Osteocyte (in vitro differentiated cells): ENCODE measurements at regions not wholly inside any gene's neighbourhood (a gene's known extent, or its start where the extent isn't known, plus 50 kb on each side); places are given as distances from the start of the nearest gene placed in this dataset.

Source experiments
- DNase-seq: peaks from one replicate; pipeline ENCODE4 v3.0.0; 2021; ENCODE audit warnings: mixed read lengths; ENCODE audit not compliant: unreplicated experiment; ENCODE audit errors: extremely low spot score
- H3K27ac Mint-ChIP-seq: one replicate; pipeline ENCODE4 v1.8.0; 2021; ENCODE audit warnings: mild to moderate bottlenecking, mixed read lengths; ENCODE audit not compliant: unreplicated experiment
- H3K27me3 Mint-ChIP-seq: one replicate; pipeline ENCODE4 v1.8.0; 2021; ENCODE audit warnings: mixed read lengths; ENCODE audit not compliant: unreplicated experiment
- H3K36me3 Mint-ChIP-seq: one replicate; pipeline ENCODE4 v1.8.0; 2021; ENCODE audit warnings: mixed read lengths; ENCODE audit not compliant: unreplicated experiment
- H3K4me1 Mint-ChIP-seq: one replicate; pipeline ENCODE4 v1.8.0; 2021; ENCODE audit warnings: mixed read lengths; ENCODE audit not compliant: unreplicated experiment
- H3K4me3 Mint-ChIP-seq: one replicate; pipeline ENCODE4 v1.8.0; 2021; ENCODE audit warnings: mild to moderate bottlenecking, moderate library complexity, mixed read lengths; ENCODE audit not compliant: unreplicated experiment
- H3K9me3 Mint-ChIP-seq: one replicate; pipeline ENCODE4 v1.8.0; 2021; ENCODE audit warnings: mixed read lengths; ENCODE audit not compliant: unreplicated experiment
- CTCF ChIP-seq: fragments of 200-600 bp; sonication (generic); IDR thresholded peaks from 2 replicates; pipeline ENCODE4 v1.5.0; 2021; ENCODE audit warnings: antibody characterized with exemption, mild to moderate bottlenecking, moderate library complexity

- no peak for DNase-seq
- Mint-ChIP-seq H3K9me3 (peaks cover 16% of the 10 kb centered on the region), H3K27me3 (peaks cover 3% of the 10 kb centered on the region), H3K27ac (no peak overlapping the region), H3K36me3 (peaks cover 3% of the 10 kb centered on the region), H3K4me3 (no peak overlapping the region), H3K4me1 (no peaks in the 10 kb centered on the region)
- TF ChIP-seq CTCF, result no peak
Measured at GRCh38 chr5:74222806-74223205, 417.7 kb downstream of the ENC1 start.

GRCh38 chr5:74221413-74221812, 419.1 kb downstream of the ENC1 start:
- TF ChIP-seq CTCF, result no peak
- Mint-ChIP-seq H3K27ac (no peak overlapping the region), H3K36me3 (peaks cover 3% of the 10 kb centered on the region), H3K4me1 (no peaks in the 10 kb centered on the region), H3K27me3 (no peaks in the 10 kb centered on the region), H3K4me3 (no peak overlapping the region), H3K9me3 (peaks cover 16% of the 10 kb centered on the region)
- no peak for DNase-seq

GRCh38 chr5:74216012-74216411, 424.5 kb downstream of the ENC1 start:
- H3K27ac Mint-ChIP-seq, result no peak overlapping the region
- H3K9me3 Mint-ChIP-seq, result peaks cover 5% of the 10 kb centered on the region
- no peak overlapping the region for H3K4me3 Mint-ChIP-seq
- no peak for TF ChIP-seq CTCF
- DNase-seq, result no peak
- H3K4me1 Mint-ChIP-seq, result no peaks in the 10 kb centered on the region
- H3K36me3 Mint-ChIP-seq, result peaks cover 1% of the 10 kb centered on the region
- no peaks in the 10 kb centered on the region for H3K27me3 Mint-ChIP-seq

- Mint-ChIP-seq H3K27me3 (no peaks in the 10 kb centered on the region), H3K9me3 (peaks cover 4% of the 10 kb centered on the region), H3K4me1 (peaks cover 5% of the 10 kb centered on the region), H3K36me3 (no peaks in the 10 kb centered on the region), H3K4me3 (no peak overlapping the region), H3K27ac (no peak overlapping the region)
- no peak for DNase-seq
- peak; percentile 40 for TF ChIP-seq CTCF
Measured at GRCh38 chr5:74212336-74212735, 428.2 kb downstream of the ENC1 start.

- H3K27ac Mint-ChIP-seq, result no peak overlapping the region
- H3K27me3 Mint-ChIP-seq, result no peaks in the 10 kb centered on the region
- no peaks in the 10 kb centered on the region for H3K36me3 Mint-ChIP-seq
- H3K4me3 Mint-ChIP-seq, result no peak overlapping the region
- TF ChIP-seq CTCF, result no peak
- H3K4me1 Mint-ChIP-seq, result peaks cover 20% of the 10 kb centered on the region
- DNase-seq, result no peak
- peaks cover 4% of the 10 kb centered on the region for H3K9me3 Mint-ChIP-seq
Measured at GRCh38 chr5:74209571-74209970, 431.0 kb downstream of the ENC1 start.
